ENCODE measurements at regions not wholly inside any gene's neighbourhood (a gene's known extent, or its start where the extent isn't known, plus 50 kb on each side); places are given as distances from the start of the nearest gene placed in this dataset.

DNA sequence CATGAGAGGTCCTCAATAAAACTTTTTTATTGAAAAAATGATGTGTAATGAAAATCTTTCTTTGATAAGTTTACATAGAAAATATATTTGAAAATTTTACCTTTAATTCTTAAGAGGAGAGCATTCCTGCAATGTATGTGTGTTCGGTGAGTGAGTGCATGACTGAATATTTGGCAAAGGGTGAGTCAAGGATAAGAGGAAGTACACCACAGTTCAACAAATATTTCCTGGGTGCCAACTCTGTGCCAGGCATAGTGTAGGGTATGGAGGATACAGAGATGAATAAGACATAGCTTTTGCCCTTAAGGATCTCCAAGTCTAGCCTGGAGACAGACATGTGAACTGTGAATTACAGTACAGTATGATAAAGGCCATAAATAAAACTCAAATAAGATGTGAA is 84.7 kb upstream of the GPR101 start:
- TF ChIP-seq CTCF (conservative IDR thresholded peaks at IDR 0.05 in 1 of 2, IDR thresholded peaks at IDR 0.05 in 1 of 2; ENCODE audit: low read depth in 1 of 2, low read length in 2 of 2) (no peak), EZH2 (IDR thresholded peaks at IDR 0.05; ENCODE audit: low read length, missing control alignments) (no peak)
